Psoas muscle (tissue), 7 donors: ENCODE measurements at regions not wholly inside any gene's neighbourhood (a gene's known extent, or its start where the extent isn't known, plus 50 kb on each side); places are given as distances from the start of the nearest gene placed in this dataset.

ENCODE experiments used
- ATAC-seq, 4 donors: fragments of 200-7000 bp; cut with Tn5 transposase; one replicate each; pipeline ENCODE4 v1.9.1; 2020; ENCODE audit warnings: moderate library complexity in 3 of 4, mild to moderate bottlenecking in 2 of 4
- DNase-seq, 2 donors: peaks; one replicate each; pipeline ENCODE4 v3.0.0-alpha.2; 2020
- H3K27ac ChIP-seq: fragments of 200-600 bp; one replicate; pipeline ENCODE4 v1.8.0; 2022
- H3K27me3 ChIP-seq, 3 donors: fragments of 200-600 bp in 1 of 3; one replicate each; pipeline versions ENCODE4 v1.6.1 to v1.8.0; 2013 to 2022; ENCODE audit warnings: low read length in 2 of 3, mild to moderate bottlenecking in 2 of 3, moderate library complexity in 1 of 3; ENCODE audit not compliant: insufficient read depth in 3 of 3
- H3K36me3 ChIP-seq, 2 donors: fragments of 200-600 bp in 1 of 2; one replicate each; pipeline versions ENCODE4 v1.6.1 to v1.8.0; 2013 to 2022; ENCODE audit warnings: low read depth in 1 of 2, mild to moderate bottlenecking in 1 of 2, moderate library complexity in 1 of 2; ENCODE audit not compliant: insufficient read depth in 1 of 2
- H3K4me1 ChIP-seq: fragments of 200-600 bp; one replicate; pipeline ENCODE4 v1.8.0; 2022
- H3K4me3 ChIP-seq: fragments of 200-600 bp; one replicate; pipeline ENCODE4 v1.8.0; 2022; ENCODE audit warnings: mild to moderate bottlenecking
- H3K9me3 ChIP-seq: fragments of 200-600 bp; one replicate; pipeline ENCODE4 v1.8.0; 2022
- CTCF ChIP-seq: fragments of 200-600 bp; IDR thresholded peaks from one replicate; pipeline ENCODE4 v1.8.0; 2022; ENCODE audit warnings: antibody characterized with exemption
- WGBS, 3 donors: extraction: QIAGEN DNeasy Blood & Tissue Kit; methylation state at CpG; one replicate each; pipeline versions ENCODE4 v1.1.6 to v1.1.7; 2013; 5-methylcytosine and 5-hydroxymethylcytosine counted together
- intact Hi-C, 2 donors: fragments of 100-400 bp; cut with DNase I; formaldehyde crosslinking; loops; one replicate each; pipeline versions ENCODE4 v1.11.0 to v1.14.2; 2022
- donor health status: healthy with polysubstance abuse.
- donor health status: DM: no; HTN: no; CAD: no; lungs with moderate emphysema.
- donor health status: Bipolar disorder and iron deficiency.
- donor health status: healthy.
- donor health status: DM: yes; HTN: yes; CAD: no.
- donor health status: DM: no; HTN: no; CAD: no.
- donor health status: DM: yes; HTN: yes; CAD: no.

- ATAC-seq (no peak), DNase-seq (no peak)
- no peak for TF ChIP-seq CTCF
- intact Hi-C loops: no loop called here
- Histone ChIP-seq H3K36me3 (no peaks in the 10 kb centered on the region), H3K4me1 (peaks cover 53% of the 10 kb centered on the region), H3K27me3 (no peaks in the 10 kb centered on the region), H3K27ac (peak overlapping the region; percentile 48), H3K9me3 (no peaks in the 10 kb centered on the region), H3K4me3 (no peak overlapping the region)
These were observed 61.0 kb downstream of the FHIP1A start for GRCh38 chr4:151469970-151470369.

GRCh38 chr4:151471728-151472127 lies 62.8 kb downstream of the FHIP1A start:
- no peaks in the 10 kb centered on the region for H3K27me3 ChIP-seq
- H3K36me3 ChIP-seq: no peaks in the 10 kb centered on the region
- 90 to 93% (median 92%) methylated on average over 4 of the region's 4 CpGs for WGBS, 3 donors
- TF ChIP-seq CTCF: no peak
- peaks cover 58% of the 10 kb centered on the region for H3K4me1 ChIP-seq
- no peak overlapping the region for H3K4me3 ChIP-seq
- ATAC-seq: no peak
- H3K9me3 ChIP-seq: no peaks in the 10 kb centered on the region
- peak overlapping the region; percentile 53 for H3K27ac ChIP-seq
- intact Hi-C loops: no loop called here
- DNase-seq: no peak

- peak overlapping the region; percentile 53 for H3K27ac ChIP-seq
- H3K36me3 ChIP-seq: no peaks in the 10 kb centered on the region
- no peaks in the 10 kb centered on the region for H3K27me3 ChIP-seq
- intact Hi-C loops: no loop called here
- ATAC-seq: peak in 1 of 4 donors; percentile 52
- WGBS, 3 donors: 3 to 14% (median 8%) methylated on average over 1 of the region's 1 CpG
- TF ChIP-seq CTCF: no peak
- H3K9me3 ChIP-seq: no peaks in the 10 kb centered on the region
- DNase-seq: no peak
- no peak overlapping the region for H3K4me3 ChIP-seq
- H3K4me1 ChIP-seq: peaks cover 58% of the 10 kb centered on the region
These were observed 63.3 kb downstream of the FHIP1A start for GRCh38 chr4:151472297-151472696.

GRCh38 chr4:151472711-151473110 lies 63.7 kb downstream of the FHIP1A start:
- no peak for ATAC-seq
- Histone ChIP-seq H3K27ac (peak overlapping the region; percentile 53), H3K4me1 (peaks cover 58% of the 10 kb centered on the region), H3K9me3 (no peaks in the 10 kb centered on the region), H3K27me3 (no peaks in the 10 kb centered on the region), H3K4me3 (no peak overlapping the region), H3K36me3 (no peaks in the 10 kb centered on the region)
- no peak for DNase-seq
- TF ChIP-seq CTCF: no peak
- intact Hi-C loops: no loop called here
- WGBS, 3 donors: 39 to 51% (median 46%) methylated on average over 1 of the region's 1 CpG

GRCh38 chr4:151473521-151474097 lies 64.6 kb downstream of the FHIP1A start:
- peak in 3 of 4 donors; percentile 25 to 66 (median 57) for ATAC-seq
- DNase-seq: no peak
- H3K36me3 ChIP-seq: no peaks in the 10 kb centered on the region
- H3K4me1 ChIP-seq: peaks cover 55% of the 10 kb centered on the region
- peak overlapping the region; percentile 53 for H3K27ac ChIP-seq
- H3K27me3 ChIP-seq: no peaks in the 10 kb centered on the region
- no peaks in the 10 kb centered on the region for H3K9me3 ChIP-seq
- TF ChIP-seq CTCF: no peak
- H3K4me3 ChIP-seq: no peak overlapping the region
- intact Hi-C loops: no loop called here
